ENCODE measurements at regions not wholly inside any gene's neighbourhood (a gene's known extent, or its start where the extent isn't known, plus 50 kb on each side); places are given as distances from the start of the nearest gene placed in this dataset.

- Histone ChIP-seq H3K27ac (replicated peaks) (no peak overlapping the region), H3K4me3 (replicated peaks; ENCODE audit: insufficient read depth, low read length) (no peak overlapping the region), H3K27me3 (ENCODE audit: insufficient read depth, poor library complexity, severe bottlenecking) (no peaks in the 10 kb centered on the region)
- TF ChIP-seq POLR2AphosphoS5 (IDR thresholded peaks at IDR 0.05; ENCODE audit: low read depth): no peak
- no peak for DNase-seq (ENCODE audit: low read depth in 1 of 2, low spot score in 1 of 2)
Observed at GRCh38 chr7:155223021-155223420, 74.7 kb upstream of the INSIG1 start.

- DNase-seq (ENCODE audit: low read depth in 1 of 2, low spot score in 1 of 2): no peak
Observed at GRCh38 chr7:155223503-155223902, 74.2 kb upstream of the INSIG1 start.

GRCh38 chr7:155224116-155224811 lies 73.4 kb upstream of the INSIG1 start:
- peaks cover 4% of the 10 kb centered on the region for H3K27me3 ChIP-seq (ENCODE audit: insufficient read depth, poor library complexity, severe bottlenecking)
- no peak for DNase-seq (ENCODE audit: low read depth in 1 of 2, low spot score in 1 of 2)
- H3K4me3 ChIP-seq (replicated peaks; ENCODE audit: insufficient read depth, low read length): no peak overlapping the region
- TF ChIP-seq SPI1 (IDR thresholded peaks at IDR 0.05; ENCODE audit: borderline replicate concordance, low read depth): no peak
- TF ChIP-seq GABPA (IDR thresholded peaks at IDR 0.05; ENCODE audit: low read depth): no peak
- TF ChIP-seq CTCF (IDR thresholded peaks at IDR 0.05; ENCODE audit: insufficient read depth, low read length): no peak
- TF ChIP-seq REST (IDR thresholded peaks at IDR 0.05; ENCODE audit: insufficient replicate concordance, low read depth): no peak
- no peak for TF ChIP-seq POLR2AphosphoS5 (IDR thresholded peaks at IDR 0.05; ENCODE audit: low read depth)
- H3K27ac ChIP-seq (replicated peaks): no peak overlapping the region

More at GRCh38 chr7:155223503-155223902, 74.2 kb upstream of the INSIG1 start:
- H3K27me3 ChIP-seq (ENCODE audit: insufficient read depth, poor library complexity, severe bottlenecking): no peaks in the 10 kb centered on the region
- TF ChIP-seq CTCF (IDR thresholded peaks at IDR 0.05; ENCODE audit: insufficient read depth, low read length): no peak
- TF ChIP-seq GABPA (IDR thresholded peaks at IDR 0.05; ENCODE audit: low read depth): no peak
- TF ChIP-seq REST (IDR thresholded peaks at IDR 0.05; ENCODE audit: insufficient replicate concordance, low read depth): no peak
- TF ChIP-seq POLR2AphosphoS5 (IDR thresholded peaks at IDR 0.05; ENCODE audit: low read depth): no peak
- TF ChIP-seq SPI1 (IDR thresholded peaks at IDR 0.05; ENCODE audit: borderline replicate concordance, low read depth): no peak
- no peak overlapping the region for H3K27ac ChIP-seq (replicated peaks)
- H3K4me3 ChIP-seq (replicated peaks; ENCODE audit: insufficient read depth, low read length): no peak overlapping the region

GRCh38 chr7:155225095-155225494 lies 72.6 kb upstream of the INSIG1 start:
- TF ChIP-seq CTCF (IDR thresholded peaks at IDR 0.05; ENCODE audit: insufficient read depth, low read length): no peak
- TF ChIP-seq SPI1 (IDR thresholded peaks at IDR 0.05; ENCODE audit: borderline replicate concordance, low read depth): no peak
- no peak for TF ChIP-seq REST (IDR thresholded peaks at IDR 0.05; ENCODE audit: insufficient replicate concordance, low read depth)
- TF ChIP-seq POLR2AphosphoS5 (IDR thresholded peaks at IDR 0.05; ENCODE audit: low read depth): no peak
- no peak for TF ChIP-seq GABPA (IDR thresholded peaks at IDR 0.05; ENCODE audit: low read depth)
- H3K4me3 ChIP-seq (replicated peaks; ENCODE audit: insufficient read depth, low read length): no peak overlapping the region
- peaks cover 4% of the 10 kb centered on the region for H3K27me3 ChIP-seq (ENCODE audit: insufficient read depth, poor library complexity, severe bottlenecking)
- DNase-seq (ENCODE audit: low read depth in 1 of 2, low spot score in 1 of 2): no peak
- no peak overlapping the region for H3K27ac ChIP-seq (replicated peaks)

Measured in HL-60 (cell line).